CD4-positive, CD25-positive, alpha-beta regulatory T cell (primary cell): ENCODE measurements at regions not wholly inside any gene's neighbourhood (a gene's known extent, or its start where the extent isn't known, plus 50 kb on each side); places are given as distances from the start of the nearest gene placed in this dataset.

Experiments
- ATAC-seq, 2 donors: fragments of 150-1000 bp; cut with Tn5 transposase; one replicate each; pipeline ENCODE4 v1.10.0; 2021; ENCODE audit warnings: low read depth in 2 of 2, moderate number of reproducible peaks in 2 of 2, moderate library complexity in 1 of 2
- DNase-seq, 3 donors: peaks; one replicate each; pipeline versions ENCODE4 v3.0.0 to v3.0.0-alpha.2; 2012 to 2022; ENCODE audit warnings: mixed read lengths in 1 of 3
- H3K27ac ChIP-seq: one replicate; pipeline ENCODE4 v1.7.0; 2013; ENCODE audit warnings: mild to moderate bottlenecking, low read length; ENCODE audit not compliant: insufficient read depth, poor library complexity, severe bottlenecking
- H3K27me3 ChIP-seq: one replicate; pipeline ENCODE4 v1.7.0; 2013; ENCODE audit warnings: low read length; ENCODE audit not compliant: control insufficient read depth, insufficient read depth
- H3K36me3 ChIP-seq: one replicate; pipeline ENCODE4 v1.7.0; 2013; ENCODE audit warnings: mild to moderate bottlenecking, low read length, moderate library complexity; ENCODE audit not compliant: control insufficient read depth, insufficient read depth
- H3K4me1 ChIP-seq: 2 replicates; pipeline ENCODE4 v1.7.0; 2013; ENCODE audit warnings: mild to moderate bottlenecking, low read length; ENCODE audit not compliant: insufficient read depth, control insufficient read depth, poor library complexity, severe bottlenecking
- H3K4me3 ChIP-seq: one replicate; pipeline ENCODE4 v1.7.0; 2013; ENCODE audit warnings: low read depth, mild to moderate bottlenecking, low read length, moderate library complexity
- H3K9me3 ChIP-seq, 2 experiments: 1 replicate in 1 of 2; 2 replicates in 1 of 2; pipeline ENCODE4 v1.7.0; 2013; ENCODE audit warnings: low read length in 2 of 2, mild to moderate bottlenecking in 1 of 2, moderate library complexity in 1 of 2; ENCODE audit not compliant: control insufficient read depth in 2 of 2
- H3K27ac Mint-ChIP-seq, 3 donors: one replicate each; pipeline ENCODE4 v1.8.0; 2020 to 2022; ENCODE audit warnings: mild to moderate bottlenecking in 3 of 3, mixed read lengths in 3 of 3, moderate library complexity in 2 of 3
- H3K27me3 Mint-ChIP-seq: one replicate; pipeline ENCODE4 v1.8.0; 2022; ENCODE audit warnings: mild to moderate bottlenecking, mixed read lengths
- H3K36me3 Mint-ChIP-seq: one replicate; pipeline ENCODE4 v1.8.0; 2020; ENCODE audit warnings: mixed read lengths
- H3K4me1 Mint-ChIP-seq, 4 donors: one replicate each; pipeline ENCODE4 v1.8.0; 2020 to 2022; ENCODE audit warnings: mixed read lengths in 4 of 4, mild to moderate bottlenecking in 1 of 4
- H3K4me3 Mint-ChIP-seq, 4 donors: one replicate each; pipeline ENCODE4 v1.8.0; 2020 to 2022; ENCODE audit warnings: mild to moderate bottlenecking in 4 of 4, mixed read lengths in 4 of 4, moderate library complexity in 3 of 4
- H3K9me3 Mint-ChIP-seq, 7 donors: one replicate each; pipeline ENCODE4 v1.8.0; 2020 to 2022; ENCODE audit warnings: mixed read lengths in 7 of 7, mild to moderate bottlenecking in 3 of 7, moderate library complexity in 2 of 7

GRCh38 chr4:123666486-123666885, 269.9 kb downstream of the SPRY1 start:
- ATAC-seq = no peak
- H3K4me3 Mint-ChIP-seq = no peak overlapping the region

GRCh38 chr4:123667496-123667895, 270.9 kb downstream of the SPRY1 start:
- Histone ChIP-seq H3K9me3 (no peaks in the 10 kb centered on the region), H3K4me1 (no peaks in the 10 kb centered on the region), H3K36me3 (no peaks in the 10 kb centered on the region), H3K27ac (no peak overlapping the region), H3K27me3 (no peaks in the 10 kb centered on the region), H3K4me3 (no peak overlapping the region)
- no peak for ATAC-seq
- Mint-ChIP-seq H3K27ac (no peak overlapping the region), H3K9me3 (peaks cover 0 to 3% (median 0%) of the 10 kb centered on the region in 7 donors), H3K4me3 (peak overlapping the region in 1 of 4 donors; percentile 7), H3K4me1 (peaks cover 0 to 5% (median 0%) of the 10 kb centered on the region in 4 donors), H3K36me3 (no peaks in the 10 kb centered on the region), H3K27me3 (no peaks in the 10 kb centered on the region)
- DNase-seq = no peak

More at GRCh38 chr4:123666486-123666885, 269.9 kb downstream of the SPRY1 start:
- no peak overlapping the region for H3K27ac Mint-ChIP-seq
- Histone ChIP-seq H3K4me3 (no peak overlapping the region), H3K9me3 (no peaks in the 10 kb centered on the region), H3K27me3 (no peaks in the 10 kb centered on the region), H3K36me3 (no peaks in the 10 kb centered on the region), H3K27ac (no peak overlapping the region), H3K4me1 (no peaks in the 10 kb centered on the region)
- no peaks in the 10 kb centered on the region for H3K27me3 Mint-ChIP-seq
- DNase-seq = no peak
- H3K9me3 Mint-ChIP-seq = peaks cover 0 to 3% (median 0%) of the 10 kb centered on the region in 7 donors
- H3K36me3 Mint-ChIP-seq = no peaks in the 10 kb centered on the region
- peaks cover 0 to 1% (median 0%) of the 10 kb centered on the region in 4 donors for H3K4me1 Mint-ChIP-seq

- Histone ChIP-seq H3K9me3 (no peaks in the 10 kb centered on the region), H3K27ac (no peak overlapping the region)
Measured at GRCh38 chr4:123667991-123668390, 271.4 kb downstream of the SPRY1 start.

GRCh38 chr4:123671636-123672404, 275.2 kb downstream of the SPRY1 start:
- Mint-ChIP-seq H3K36me3 (no peaks in the 10 kb centered on the region), H3K27ac (no peak overlapping the region), H3K4me1 (peaks cover 0 to 5% (median 0%) of the 10 kb centered on the region in 4 donors), H3K4me3 (no peak overlapping the region), H3K9me3 (peaks cover 0 to 3% (median 0%) of the 10 kb centered on the region in 7 donors), H3K27me3 (no peaks in the 10 kb centered on the region)
- no peaks in the 10 kb centered on the region for H3K4me1 ChIP-seq
- H3K4me3 ChIP-seq = no peak overlapping the region
- no peaks in the 10 kb centered on the region for H3K9me3 ChIP-seq
- no peaks in the 10 kb centered on the region for H3K27me3 ChIP-seq
- H3K27ac ChIP-seq = no peak overlapping the region
- peak in 1 of 3 donors; percentile 7 for DNase-seq
- H3K36me3 ChIP-seq = no peaks in the 10 kb centered on the region
- no peak for ATAC-seq

More at GRCh38 chr4:123667991-123668390, 271.4 kb downstream of the SPRY1 start:
- no peaks in the 10 kb centered on the region for H3K36me3 Mint-ChIP-seq
- no peaks in the 10 kb centered on the region for H3K27me3 ChIP-seq
- ATAC-seq (no peak), DNase-seq (no peak)
- H3K4me3 Mint-ChIP-seq = no peak overlapping the region
- peaks cover 0 to 5% (median 0%) of the 10 kb centered on the region in 7 donors for H3K9me3 Mint-ChIP-seq
- no peak overlapping the region for H3K27ac Mint-ChIP-seq
- no peaks in the 10 kb centered on the region for H3K4me1 ChIP-seq
- peaks cover 0 to 5% (median 0%) of the 10 kb centered on the region in 4 donors for H3K4me1 Mint-ChIP-seq
- no peak overlapping the region for H3K4me3 ChIP-seq
- H3K27me3 Mint-ChIP-seq = no peaks in the 10 kb centered on the region
- no peaks in the 10 kb centered on the region for H3K36me3 ChIP-seq

GRCh38 chr4:123672987-123673386, 276.4 kb downstream of the SPRY1 start:
- H3K27ac Mint-ChIP-seq = no peak overlapping the region
- no peaks in the 10 kb centered on the region for H3K27me3 Mint-ChIP-seq
- no peaks in the 10 kb centered on the region for H3K36me3 Mint-ChIP-seq
- peaks cover 0 to 3% (median 0%) of the 10 kb centered on the region in 7 donors for H3K9me3 Mint-ChIP-seq
- Histone ChIP-seq H3K4me1 (no peaks in the 10 kb centered on the region), H3K4me3 (no peak overlapping the region), H3K27me3 (no peaks in the 10 kb centered on the region), H3K36me3 (no peaks in the 10 kb centered on the region), H3K9me3 (no peaks in the 10 kb centered on the region), H3K27ac (no peak overlapping the region)
- ATAC-seq = no peak
- no peak for DNase-seq
- no peak overlapping the region for H3K4me3 Mint-ChIP-seq
- peaks cover 0 to 5% (median 0%) of the 10 kb centered on the region in 4 donors for H3K4me1 Mint-ChIP-seq

GRCh38 chr4:123673971-123674370, 277.4 kb downstream of the SPRY1 start:
- Histone ChIP-seq H3K36me3 (no peaks in the 10 kb centered on the region), H3K27me3 (no peaks in the 10 kb centered on the region), H3K9me3 (no peaks in the 10 kb centered on the region), H3K4me1 (no peaks in the 10 kb centered on the region), H3K27ac (no peak overlapping the region), H3K4me3 (no peak overlapping the region)
- peaks cover 0 to 5% (median 0%) of the 10 kb centered on the region in 4 donors for H3K4me1 Mint-ChIP-seq
- no peaks in the 10 kb centered on the region for H3K27me3 Mint-ChIP-seq
- no peak overlapping the region for H3K4me3 Mint-ChIP-seq
- DNase-seq (no peak), ATAC-seq (no peak)
- H3K36me3 Mint-ChIP-seq = no peaks in the 10 kb centered on the region
- no peak overlapping the region for H3K27ac Mint-ChIP-seq
- peaks cover 0 to 3% (median 0%) of the 10 kb centered on the region in 7 donors for H3K9me3 Mint-ChIP-seq

- H3K4me1 ChIP-seq = no peaks in the 10 kb centered on the region
- no peak overlapping the region for H3K4me3 ChIP-seq
- H3K36me3 ChIP-seq = no peaks in the 10 kb centered on the region
- H3K27me3 ChIP-seq = no peaks in the 10 kb centered on the region
- no peak overlapping the region for H3K27ac ChIP-seq
- H3K9me3 ChIP-seq = no peaks in the 10 kb centered on the region
- DNase-seq (no peak), ATAC-seq (no peak)
- no peaks in the 10 kb centered on the region for H3K27me3 Mint-ChIP-seq
- H3K4me1 Mint-ChIP-seq = peaks cover 0 to 5% (median 0%) of the 10 kb centered on the region in 4 donors
- H3K27ac Mint-ChIP-seq = no peak overlapping the region
- H3K4me3 Mint-ChIP-seq = peak overlapping the region in 1 of 4 donors; percentile 83
- H3K36me3 Mint-ChIP-seq = no peaks in the 10 kb centered on the region
- H3K9me3 Mint-ChIP-seq = peaks cover 0 to 3% (median 0%) of the 10 kb centered on the region in 7 donors
Measured at GRCh38 chr4:123674762-123675465, 278.3 kb downstream of the SPRY1 start.
